Transverse colon (tissue), 4 donors: ENCODE measurements at regions not wholly inside any gene's neighbourhood (a gene's known extent, or its start where the extent isn't known, plus 50 kb on each side); places are given as distances from the start of the nearest gene placed in this dataset.

Experiments
- POLR2AphosphoS5 ChIP-seq, 3 donors: sonication (generic); formaldehyde crosslinking; IDR thresholded peaks; one replicate each; pipeline ENCODE4 v1.6.1; 2016; ENCODE audit warnings: antibody characterized with exemption in 3 of 3
- TF ChIP-seq, protein P1 (sequence below), 5 experiments: fragments of 200-600 bp in 3 of 5; fragments of 450-650 bp in 2 of 5; sonication (generic) in 3 of 5; IDR thresholded peaks; 1 replicate in 2 of 5; 2 replicates in 3 of 5; pipeline ENCODE4 v1.5.1; 2016 to 2017; ENCODE audit warnings: antibody characterized with exemption in 5 of 5, inconsistent platforms in 3 of 5, mild to moderate bottlenecking in 2 of 5, moderate library complexity in 1 of 5

DNA sequence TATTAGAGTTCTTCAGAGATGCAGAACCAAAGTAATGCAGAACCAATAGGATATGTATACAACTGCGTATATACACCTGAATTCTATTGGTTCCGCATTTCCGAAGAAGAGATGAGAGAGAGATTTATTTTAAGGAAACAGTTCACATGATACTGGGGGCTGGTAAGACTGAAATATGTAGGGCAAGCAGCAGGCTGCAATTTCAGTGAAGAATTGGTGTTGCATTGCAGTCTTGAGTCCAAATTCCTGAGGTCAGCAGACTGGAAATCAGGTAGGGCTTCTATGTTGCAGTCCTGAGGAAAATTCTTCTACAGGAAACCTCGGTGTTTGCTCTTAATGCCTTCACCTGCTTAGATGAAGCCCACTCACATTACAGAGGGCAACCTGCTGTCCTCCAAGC lies 128.2 kb upstream of the MED13 start:
- TF ChIP-seq POLR2AphosphoS5 (IDR thresholded peaks at IDR 0.05), result no peak
- TF ChIP-seq, protein P1, sequence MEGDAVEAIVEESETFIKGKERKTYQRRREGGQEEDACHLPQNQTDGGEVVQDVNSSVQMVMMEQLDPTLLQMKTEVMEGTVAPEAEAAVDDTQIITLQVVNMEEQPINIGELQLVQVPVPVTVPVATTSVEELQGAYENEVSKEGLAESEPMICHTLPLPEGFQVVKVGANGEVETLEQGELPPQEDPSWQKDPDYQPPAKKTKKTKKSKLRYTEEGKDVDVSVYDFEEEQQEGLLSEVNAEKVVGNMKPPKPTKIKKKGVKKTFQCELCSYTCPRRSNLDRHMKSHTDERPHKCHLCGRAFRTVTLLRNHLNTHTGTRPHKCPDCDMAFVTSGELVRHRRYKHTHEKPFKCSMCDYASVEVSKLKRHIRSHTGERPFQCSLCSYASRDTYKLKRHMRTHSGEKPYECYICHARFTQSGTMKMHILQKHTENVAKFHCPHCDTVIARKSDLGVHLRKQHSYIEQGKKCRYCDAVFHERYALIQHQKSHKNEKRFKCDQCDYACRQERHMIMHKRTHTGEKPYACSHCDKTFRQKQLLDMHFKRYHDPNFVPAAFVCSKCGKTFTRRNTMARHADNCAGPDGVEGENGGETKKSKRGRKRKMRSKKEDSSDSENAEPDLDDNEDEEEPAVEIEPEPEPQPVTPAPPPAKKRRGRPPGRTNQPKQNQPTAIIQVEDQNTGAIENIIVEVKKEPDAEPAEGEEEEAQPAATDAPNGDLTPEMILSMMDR (IDR thresholded peaks at IDR 0.05), result no peak
